SK-N-SH treated with all-trans-retinoic acid at 6 μM for 48 hours (cell line): ENCODE measurements at regions not wholly inside any gene's neighbourhood (a gene's known extent, or its start where the extent isn't known, plus 50 kb on each side); places are given as distances from the start of the nearest gene placed in this dataset.

ENCODE experiments used
- ARNTL ChIP-seq: fragments of 450-650 bp; formaldehyde crosslinking; IDR thresholded peaks from 2 replicates; pipeline ENCODE4 v1.5.0; 2020; ENCODE audit warnings: low read depth, mild to moderate bottlenecking, moderate library complexity, borderline replicate concordance
- CREB5 ChIP-seq: fragments of 250-450 bp; sonication (Bioruptor Pico); IDR thresholded peaks from 2 replicates; pipeline ENCODE4 v1.5.1; 2020; ENCODE audit warnings: low read depth, mild to moderate bottlenecking, moderate library complexity
- CSDC2 ChIP-seq: fragments of 250-450 bp; sonication (Bioruptor Pico); IDR thresholded peaks from 2 replicates; pipeline ENCODE4 v1.5.0; 2020; ENCODE audit warnings: mild to moderate bottlenecking, moderate library complexity
- ISL1 ChIP-seq: fragments of 250-450 bp; sonication (Bioruptor Pico); IDR thresholded peaks from 2 replicates; pipeline ENCODE4 v2.1.2; 2022; ENCODE audit warnings: mild to moderate bottlenecking, moderate library complexity
- PPARA ChIP-seq: fragments of 250-450 bp; sonication (Bioruptor Pico); IDR thresholded peaks from 2 replicates; pipeline ENCODE4 v1.5.0; 2020; ENCODE audit warnings: mild to moderate bottlenecking, borderline replicate concordance
- RARB ChIP-seq: fragments of 250-450 bp; sonication (Bioruptor Pico); IDR thresholded peaks from 2 replicates; pipeline ENCODE4 v1.8.0; 2021; ENCODE audit warnings: mild to moderate bottlenecking, moderate library complexity
- ZFP30 ChIP-seq: fragments of 450-650 bp; formaldehyde crosslinking; IDR thresholded peaks from 2 replicates; pipeline ENCODE4 v1.5.0; 2022; ENCODE audit warnings: mild to moderate bottlenecking, moderate library complexity
- ZNF8 ChIP-seq: fragments of 450-650 bp; formaldehyde crosslinking; IDR thresholded peaks from 2 replicates; pipeline ENCODE4 v1.5.0; 2020; ENCODE audit warnings: mild to moderate bottlenecking, moderate library complexity

- no peak for TF ChIP-seq ISL1
- no peak for TF ChIP-seq CREB5 (CRISPR knock-in tag)
- TF ChIP-seq PPARA (CRISPR knock-in tag) = no peak
- TF ChIP-seq ZNF8 = no peak
- no peak for TF ChIP-seq ZFP30 (CRISPR knock-in tag)
- TF ChIP-seq CSDC2 (CRISPR knock-in tag) = no peak
- TF ChIP-seq RARB (CRISPR knock-in tag) = no peak
- TF ChIP-seq ARNTL = no peak
Observed at GRCh38 chr2:162915858-162916257, 77.3 kb upstream of the KCNH7 start.
